ENCODE measurements at regions not wholly inside any gene's neighbourhood (a gene's known extent, or its start where the extent isn't known, plus 50 kb on each side); places are given as distances from the start of the nearest gene placed in this dataset.

- Histone ChIP-seq H3K27ac (peak overlapping the region; percentile 6 to 98 (median 56)), H3K9me3 (peaks cover 0 to 4% (median 0%) of the 10 kb centered on the region in 3 donors), H3K4me3 (no peak overlapping the region), H3K27me3 (no peaks in the 10 kb centered on the region), H3K4me1 (peaks cover 16 to 58% (median 37%) of the 10 kb centered on the region in 3 donors), H3K36me3 (no peaks in the 10 kb centered on the region)
- TF ChIP-seq POLR2AphosphoS5 (IDR thresholded peaks at IDR 0.05) (no peak), EP300 (IDR thresholded peaks at IDR 0.05) (no peak), CTCF (IDR thresholded peaks at IDR 0.05) (no peak), POLR2A (IDR thresholded peaks at IDR 0.05) (no peak)
- no peak for ATAC-seq
- WGBS, 2 donors (ENCODE audit: low coverage in 1 of 2), result 75 to 89% methylated on average over 4 to 5 of the region's 27 CpGs
These were observed 67.0 kb upstream of the INPP5A start for GRCh38 chr10:132470410-132471124.

- H3K36me3 ChIP-seq, result no peaks in the 10 kb centered on the region
- WGBS, 2 donors (ENCODE audit: low coverage in 1 of 2), result 80 to 100% methylated on average over 1 to 3 of the region's 4 CpGs
- peak overlapping the region in 2 of 4 donors; percentile 98 for H3K27ac ChIP-seq
- H3K4me3 ChIP-seq, result no peak overlapping the region
- H3K27me3 ChIP-seq, result no peaks in the 10 kb centered on the region
- peaks cover 11 to 53% (median 33%) of the 10 kb centered on the region in 3 donors for H3K4me1 ChIP-seq
- no peak for ATAC-seq
- peaks cover 0 to 4% (median 0%) of the 10 kb centered on the region in 3 donors for H3K9me3 ChIP-seq
- no peak for TF ChIP-seq CTCF (IDR thresholded peaks at IDR 0.05)
- no peak for TF ChIP-seq EP300 (IDR thresholded peaks at IDR 0.05)
- no peak for TF ChIP-seq POLR2AphosphoS5 (IDR thresholded peaks at IDR 0.05)
- no peak for TF ChIP-seq POLR2A (IDR thresholded peaks at IDR 0.05)
These were observed 66.5 kb upstream of the INPP5A start for GRCh38 chr10:132471125-132471451.

GRCh38 chr10:132471484-132471883 lies 66.1 kb upstream of the INPP5A start:
- no peaks in the 10 kb centered on the region for H3K27me3 ChIP-seq
- WGBS, 2 donors (ENCODE audit: low coverage in 1 of 2), result 88 to 92% methylated on average over 2 to 5 of the region's 9 CpGs
- peaks cover 0 to 4% (median 0%) of the 10 kb centered on the region in 3 donors for H3K9me3 ChIP-seq
- peak overlapping the region in 2 of 4 donors; percentile 98 for H3K27ac ChIP-seq
- H3K4me3 ChIP-seq, result no peak overlapping the region
- no peak for ATAC-seq
- H3K4me1 ChIP-seq, result peaks cover 9 to 49% (median 29%) of the 10 kb centered on the region in 3 donors
- TF ChIP-seq POLR2AphosphoS5 (IDR thresholded peaks at IDR 0.05), result no peak
- no peak for TF ChIP-seq EP300 (IDR thresholded peaks at IDR 0.05)
- no peak for TF ChIP-seq POLR2A (IDR thresholded peaks at IDR 0.05)
- no peak for TF ChIP-seq CTCF (IDR thresholded peaks at IDR 0.05)
- H3K36me3 ChIP-seq, result no peaks in the 10 kb centered on the region

- TF ChIP-seq POLR2AphosphoS5 (IDR thresholded peaks at IDR 0.05), result no peak
- TF ChIP-seq POLR2A (IDR thresholded peaks at IDR 0.05), result no peak
- TF ChIP-seq EP300 (IDR thresholded peaks at IDR 0.05), result no peak
- TF ChIP-seq CTCF (IDR thresholded peaks at IDR 0.05), result no peak
- WGBS, 2 donors (ENCODE audit: low coverage in 1 of 2), result 38 to 40% methylated on average over 1 of the region's 1 CpG
- ATAC-seq, result no peak
- Histone ChIP-seq H3K4me3 (no peak overlapping the region), H3K9me3 (peaks cover 0 to 4% (median 0%) of the 10 kb centered on the region in 3 donors), H3K36me3 (no peaks in the 10 kb centered on the region), H3K27ac (no peak overlapping the region), H3K27me3 (no peaks in the 10 kb centered on the region), H3K4me1 (peaks cover 0 to 35% (median 4%) of the 10 kb centered on the region in 3 donors)
These were observed 62.5 kb upstream of the INPP5A start for GRCh38 chr10:132475086-132475485.
